ENCODE measurements at regions not wholly inside any gene's neighbourhood (a gene's known extent, or its start where the extent isn't known, plus 50 kb on each side); places are given as distances from the start of the nearest gene placed in this dataset.

DNA sequence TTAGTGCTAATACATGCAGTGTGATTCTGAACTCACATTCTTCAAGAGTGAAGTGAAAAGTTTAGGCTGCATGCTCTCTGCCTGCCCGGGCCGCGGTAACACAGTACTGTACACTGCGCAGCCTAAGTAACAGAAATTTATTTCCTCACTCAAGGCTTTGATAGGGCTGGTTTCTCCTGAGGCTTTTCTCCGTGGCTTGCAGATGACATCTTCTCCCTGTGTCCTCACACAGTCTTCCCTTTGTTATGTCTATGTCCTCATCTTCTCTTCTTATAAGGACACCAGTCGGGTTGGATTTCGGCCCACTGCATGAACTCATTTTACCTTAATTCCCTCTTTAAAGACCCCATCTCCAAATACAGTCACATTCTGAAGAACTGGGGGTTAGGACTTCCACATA is 51.1 kb upstream of the TMEM170B start:
- TF ChIP-seq, protein P1, sequence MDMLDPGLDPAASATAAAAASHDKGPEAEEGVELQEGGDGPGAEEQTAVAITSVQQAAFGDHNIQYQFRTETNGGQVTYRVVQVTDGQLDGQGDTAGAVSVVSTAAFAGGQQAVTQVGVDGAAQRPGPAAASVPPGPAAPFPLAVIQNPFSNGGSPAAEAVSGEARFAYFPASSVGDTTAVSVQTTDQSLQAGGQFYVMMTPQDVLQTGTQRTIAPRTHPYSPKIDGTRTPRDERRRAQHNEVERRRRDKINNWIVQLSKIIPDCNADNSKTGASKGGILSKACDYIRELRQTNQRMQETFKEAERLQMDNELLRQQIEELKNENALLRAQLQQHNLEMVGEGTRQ (IDR thresholded peaks at IDR 0.05; ENCODE audit: borderline replicate concordance, low read depth, low read length): no peak
- TF ChIP-seq, protein P2, sequence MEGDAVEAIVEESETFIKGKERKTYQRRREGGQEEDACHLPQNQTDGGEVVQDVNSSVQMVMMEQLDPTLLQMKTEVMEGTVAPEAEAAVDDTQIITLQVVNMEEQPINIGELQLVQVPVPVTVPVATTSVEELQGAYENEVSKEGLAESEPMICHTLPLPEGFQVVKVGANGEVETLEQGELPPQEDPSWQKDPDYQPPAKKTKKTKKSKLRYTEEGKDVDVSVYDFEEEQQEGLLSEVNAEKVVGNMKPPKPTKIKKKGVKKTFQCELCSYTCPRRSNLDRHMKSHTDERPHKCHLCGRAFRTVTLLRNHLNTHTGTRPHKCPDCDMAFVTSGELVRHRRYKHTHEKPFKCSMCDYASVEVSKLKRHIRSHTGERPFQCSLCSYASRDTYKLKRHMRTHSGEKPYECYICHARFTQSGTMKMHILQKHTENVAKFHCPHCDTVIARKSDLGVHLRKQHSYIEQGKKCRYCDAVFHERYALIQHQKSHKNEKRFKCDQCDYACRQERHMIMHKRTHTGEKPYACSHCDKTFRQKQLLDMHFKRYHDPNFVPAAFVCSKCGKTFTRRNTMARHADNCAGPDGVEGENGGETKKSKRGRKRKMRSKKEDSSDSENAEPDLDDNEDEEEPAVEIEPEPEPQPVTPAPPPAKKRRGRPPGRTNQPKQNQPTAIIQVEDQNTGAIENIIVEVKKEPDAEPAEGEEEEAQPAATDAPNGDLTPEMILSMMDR (IDR thresholded peaks at IDR 0.05 in 2 of 3, conservative IDR thresholded peaks at IDR 0.05 in 1 of 3; ENCODE audit: control insufficient read depth in 2 of 3, extremely low read depth in 1 of 3, insufficient read depth in 1 of 3, low read depth in 3 of 3, low read length in 3 of 3): no peak
- TF ChIP-seq RAD51 (IDR thresholded peaks at IDR 0.05) (no peak), POLR2AphosphoS5 (IDR thresholded peaks at IDR 0.05; ENCODE audit: low read length) (no peak), POLR2A (IDR thresholded peaks at IDR 0.05; ENCODE audit: low read depth, low read length) (no peak), CBX3 (IDR thresholded peaks at IDR 0.05; ENCODE audit: borderline replicate concordance, low read depth) (no peak), ATF7 (IDR thresholded peaks at IDR 0.05; ENCODE audit: low read depth) (no peak)

Data from GM12878 (cell line).